IPS DF 19.7 (cell line): ENCODE measurements at regions not wholly inside any gene's neighbourhood (a gene's known extent, or its start where the extent isn't known, plus 50 kb on each side); places are given as distances from the start of the nearest gene placed in this dataset.
"Not testable (repeated sequence)": the region's sequence is repeated elsewhere in the genome, so short reads cannot be mapped to it uniquely, and the experiment has no call there.

ENCODE experiments used
- DNase-seq: peaks from one replicate; pipeline ENCODE4 v3.0.0-alpha.2; 2013; ENCODE audit warnings: low read depth, low spot score

GRCh38 chr3:22377421-22377820 is 626.4 kb upstream of the ZNF385D start:
- DNase-seq, result no peak

- DNase-seq, result no peak
These were observed 627.9 kb upstream of the ZNF385D start for GRCh38 chr3:22378869-22379268.

- no peak for DNase-seq
These were observed 629.2 kb upstream of the ZNF385D start for GRCh38 chr3:22380253-22380652.

GRCh38 chr3:22381564-22381963 is 630.6 kb upstream of the ZNF385D start:
- DNase-seq, result not testable (repeated sequence)

GRCh38 chr3:22383285-22383684 is 632.3 kb upstream of the ZNF385D start:
- DNase-seq, result no peak

- DNase-seq, result no peak
These were observed 635.1 kb upstream of the ZNF385D start for GRCh38 chr3:22386107-22386506.

- DNase-seq, result no peak
These were observed 641.3 kb upstream of the ZNF385D start for GRCh38 chr3:22392286-22392685.

GRCh38 chr3:22392859-22393258 is 641.8 kb upstream of the ZNF385D start:
- DNase-seq, result no peak

- DNase-seq, result no peak
These were observed 648.6 kb upstream of the ZNF385D start for GRCh38 chr3:22399566-22399965.

- DNase-seq, result no peak
These were observed 650.5 kb upstream of the ZNF385D start for GRCh38 chr3:22401499-22401898.

- no peak for DNase-seq
These were observed 663.2 kb upstream of the ZNF385D start for GRCh38 chr3:22414239-22414638.

GRCh38 chr3:22416838-22417446 is 665.9 kb upstream of the ZNF385D start:
- not testable (repeated sequence) for DNase-seq

GRCh38 chr3:22419261-22419660 is 668.3 kb upstream of the ZNF385D start:
- DNase-seq, result no peak

GRCh38 chr3:22421589-22421988 is 670.6 kb upstream of the ZNF385D start:
- DNase-seq, result no peak

- no peak for DNase-seq
These were observed 680.3 kb upstream of the ZNF385D start for GRCh38 chr3:22431334-22431733.

GRCh38 chr3:22439626-22440025 is 688.6 kb upstream of the ZNF385D start:
- no peak for DNase-seq

GRCh38 chr3:22441711-22442110 is 690.7 kb upstream of the ZNF385D start:
- no peak for DNase-seq

GRCh38 chr3:22443571-22444233 is 692.7 kb upstream of the ZNF385D start:
- DNase-seq, result no peak

- DNase-seq, result not testable (repeated sequence)
These were observed 694.3 kb upstream of the ZNF385D start for GRCh38 chr3:22445336-22445735.

- DNase-seq, result no peak
These were observed 699.9 kb upstream of the ZNF385D start for GRCh38 chr3:22450786-22451400.

GRCh38 chr3:22451501-22451900 is 700.5 kb upstream of the ZNF385D start:
- no peak for DNase-seq

GRCh38 chr3:22453906-22454535 is 703.0 kb upstream of the ZNF385D start:
- no peak for DNase-seq

GRCh38 chr3:22469995-22470394 is 719.0 kb upstream of the ZNF385D start:
- DNase-seq, result no peak
